DMS79 treated with DMSO at 0.1 percent for 48 hours (cell line): ENCODE measurements at regions not wholly inside any gene's neighbourhood (a gene's known extent, or its start where the extent isn't known, plus 50 kb on each side); places are given as distances from the start of the nearest gene placed in this dataset.
"Not testable (repeated sequence)": the region's sequence is repeated elsewhere in the genome, so short reads cannot be mapped to it uniquely, and the experiment has no call there.

Experiments used
- DNase-seq: peaks from one replicate; lab custom pipeline; 2025; lab: John Stamatoyannopoulos, UW

GRCh38 chr1:219090607-219091006 lies 83.1 kb upstream of the LYPLAL1 start:
- no peak for DNase-seq

- no peak for DNase-seq
Measured at GRCh38 chr1:219092206-219092605, 81.5 kb upstream of the LYPLAL1 start.

GRCh38 chr1:219099307-219099706 lies 74.4 kb upstream of the LYPLAL1 start:
- no peak for DNase-seq

GRCh38 chr1:219100059-219100458 lies 73.6 kb upstream of the LYPLAL1 start:
- DNase-seq = no peak

GRCh38 chr1:219102466-219102865 lies 71.2 kb upstream of the LYPLAL1 start:
- DNase-seq = not testable (repeated sequence)

- no peak for DNase-seq
Measured at GRCh38 chr1:219105893-219106292, 67.8 kb upstream of the LYPLAL1 start.

GRCh38 chr1:219109424-219110018 lies 64.2 kb upstream of the LYPLAL1 start:
- DNase-seq = no peak

- DNase-seq = no peak
Measured at GRCh38 chr1:219113261-219113660, 60.4 kb upstream of the LYPLAL1 start.

- DNase-seq = no peak
Measured at GRCh38 chr1:219114014-219114413, 59.7 kb upstream of the LYPLAL1 start.

GRCh38 chr1:219119839-219120238 lies 53.8 kb upstream of the LYPLAL1 start:
- DNase-seq = no peak

GRCh38 chr1:219120624-219121544 lies 52.8 kb upstream of the LYPLAL1 start:
- DNase-seq = no peak

- no peak for DNase-seq
Measured at GRCh38 chr1:219121679-219122078, 52.0 kb upstream of the LYPLAL1 start.

GRCh38 chr1:219123036-219123435 lies 50.6 kb upstream of the LYPLAL1 start:
- DNase-seq = no peak
